ENCODE measurements at regions not wholly inside any gene's neighbourhood (a gene's known extent, or its start where the extent isn't known, plus 50 kb on each side); places are given as distances from the start of the nearest gene placed in this dataset.

- H3K4me3 ChIP-seq (ENCODE audit: low read depth, low read length) = no peak overlapping the region
- DNase-seq (ENCODE audit: low read depth) = no peak
- no peak for TF ChIP-seq CTCF (IDR thresholded peaks at IDR 0.05; ENCODE audit: insufficient read depth, low read depth, low read length)
These were observed 266.8 kb downstream of the ABHD5 start for GRCh38 chr3:43957553-43957952.

DNA sequence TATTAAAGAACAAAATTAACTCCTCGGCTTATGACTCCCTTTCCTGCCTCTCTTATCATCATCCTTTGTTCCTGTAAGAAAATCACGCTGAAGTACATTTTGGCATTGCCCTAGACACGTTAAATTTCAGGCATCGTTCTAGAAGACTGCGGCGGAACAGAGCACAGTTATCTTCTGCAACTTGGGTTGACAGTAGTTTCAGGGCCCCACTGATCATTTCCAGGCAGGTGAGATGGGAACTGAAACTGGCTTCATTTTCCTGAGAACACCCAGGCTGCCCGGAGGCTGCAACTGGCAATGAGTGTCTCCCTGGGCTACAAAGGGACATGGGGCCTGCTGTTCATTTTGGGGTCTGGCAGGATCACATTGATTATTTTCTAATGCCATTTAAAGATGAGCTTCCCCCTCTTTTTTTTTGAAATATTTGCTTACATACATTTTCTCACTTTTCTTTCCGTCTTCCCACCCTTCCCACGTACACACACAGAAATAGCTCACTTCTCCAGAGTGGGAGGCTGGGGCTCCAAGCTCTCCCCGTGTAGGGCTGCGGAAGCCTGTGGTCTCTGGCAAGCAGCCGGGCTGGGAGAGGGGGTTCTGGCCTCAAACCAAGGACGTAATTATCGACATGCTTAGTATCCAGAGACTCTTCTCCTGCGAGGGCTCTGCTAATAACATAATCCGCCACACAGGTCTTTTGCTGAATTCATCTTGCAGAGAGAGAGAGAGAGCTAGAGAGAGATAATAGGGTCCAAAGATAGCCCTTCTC lies 267.4 kb downstream of the ABHD5 start:
- H3K4me3 ChIP-seq (ENCODE audit: low read depth, low read length) = no peak overlapping the region
- no peak for DNase-seq (ENCODE audit: low read depth)
- TF ChIP-seq CTCF (IDR thresholded peaks at IDR 0.05; ENCODE audit: insufficient read depth, low read depth, low read length) = no peak

GRCh38 chr3:43958973-43959372 lies 268.2 kb downstream of the ABHD5 start:
- no peak for TF ChIP-seq CTCF (IDR thresholded peaks at IDR 0.05; ENCODE audit: insufficient read depth, low read depth, low read length)
- H3K4me3 ChIP-seq (ENCODE audit: low read depth, low read length) = no peak overlapping the region
- no peak for DNase-seq (ENCODE audit: low read depth)

DNA sequence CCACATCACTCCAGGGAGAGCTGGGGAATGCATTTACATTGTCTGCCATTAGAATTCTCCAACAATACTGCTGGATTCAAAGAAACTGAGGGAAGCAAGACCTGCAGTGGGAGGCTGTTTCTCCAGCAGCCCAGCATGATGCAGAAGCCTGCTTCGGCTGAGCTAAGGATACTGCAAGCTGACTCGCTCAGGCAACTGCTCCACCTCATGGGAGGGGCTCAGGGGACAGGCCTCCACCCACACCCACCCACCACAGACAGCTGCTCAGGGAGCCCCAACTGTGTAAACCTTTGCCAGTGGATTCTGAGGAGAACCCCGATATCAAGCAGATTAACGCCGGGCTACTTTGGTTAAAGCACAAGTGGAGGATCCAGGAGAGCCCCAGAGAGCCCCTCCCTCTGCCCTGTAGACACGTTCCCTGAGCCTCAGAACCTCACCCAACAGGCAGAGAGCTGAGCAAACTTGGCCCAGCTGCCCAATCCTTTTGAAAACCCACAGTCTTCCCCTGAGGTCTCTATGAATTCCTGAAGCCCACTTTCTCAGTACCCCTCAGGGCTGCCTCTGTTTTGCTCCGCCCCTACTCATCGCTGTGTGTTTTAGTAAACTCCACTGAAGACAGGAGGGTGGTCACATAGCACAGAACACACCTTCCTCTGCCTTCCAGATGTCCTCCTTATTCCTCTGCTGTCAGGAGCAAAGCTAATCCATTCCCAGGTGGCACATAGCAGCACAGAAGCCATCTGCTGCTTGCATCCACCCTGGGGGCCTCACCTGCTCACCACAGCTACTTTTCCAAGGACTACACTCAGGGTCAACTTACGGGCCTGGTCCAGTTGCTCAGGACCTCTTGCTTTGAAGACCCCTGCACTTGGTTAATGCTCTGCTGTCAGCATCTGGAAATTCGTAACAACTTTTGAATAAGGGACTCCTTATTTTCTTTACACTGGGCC lies 269.0 kb downstream of the ABHD5 start:
- H3K4me3 ChIP-seq (ENCODE audit: low read depth, low read length) = no peak overlapping the region
- no peak for TF ChIP-seq CTCF (IDR thresholded peaks at IDR 0.05; ENCODE audit: insufficient read depth, low read depth, low read length)
- no peak for DNase-seq (ENCODE audit: low read depth)

GRCh38 chr3:43960448-43960840 lies 269.7 kb downstream of the ABHD5 start:
- TF ChIP-seq CTCF (IDR thresholded peaks at IDR 0.05; ENCODE audit: insufficient read depth, low read depth, low read length) = no peak
- no peak overlapping the region for H3K4me3 ChIP-seq (ENCODE audit: low read depth, low read length)
- no peak for DNase-seq (ENCODE audit: low read depth)

DNA sequence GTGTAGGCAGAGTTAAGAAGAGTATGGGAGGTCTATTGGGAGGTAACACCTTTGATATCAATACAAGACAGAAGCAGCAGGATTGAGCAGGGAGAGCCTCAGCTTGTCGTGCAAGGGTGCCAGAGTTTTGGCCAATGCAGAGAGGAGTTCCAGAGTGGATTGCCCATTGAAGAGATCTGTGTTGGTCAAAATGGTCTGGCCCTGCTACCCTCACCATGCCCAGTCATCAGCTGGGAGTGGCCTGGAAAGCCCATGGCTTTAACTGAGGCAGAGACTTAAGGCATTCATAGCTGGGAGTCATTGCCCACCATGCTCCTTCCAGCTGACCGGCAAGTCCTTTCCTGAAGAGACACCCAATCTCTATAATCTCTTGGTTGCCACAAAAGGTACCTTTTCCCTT lies 271.3 kb downstream of the ABHD5 start:
- no peak overlapping the region for H3K4me3 ChIP-seq (ENCODE audit: low read depth, low read length)
- no peak for TF ChIP-seq CTCF (IDR thresholded peaks at IDR 0.05; ENCODE audit: insufficient read depth, low read depth, low read length)
- DNase-seq (ENCODE audit: low read depth) = no peak

All from fibroblast of villous mesenchyme (primary cell).